Endothelial cell of umbilical vein (primary cell): ENCODE measurements at regions not wholly inside any gene's neighbourhood (a gene's known extent, or its start where the extent isn't known, plus 50 kb on each side); places are given as distances from the start of the nearest gene placed in this dataset.

Source experiments
- BruUV-seq: library from RNA; stranded (reverse); fragments of 400-500 nt; replicated peaks from 2 replicates; lab custom pipeline; 2021; lab: Mats Ljungman, UMichigan
- CTCF ChIA-PET: fragments of 300-600, 350-600 bp; sonication (Branson Sonifier 250); formaldehyde crosslinking; loops from one replicate; lab custom pipeline; 2021; ENCODE audit warnings: antibody characterized with exemption, inconsistent platforms; lab: Charles Lee
- POLR2A ChIA-PET: fragments of 300-600, 350-600 bp; sonication (Branson Sonifier 250); formaldehyde crosslinking; loops from one replicate; lab custom pipeline; 2021; ENCODE audit warnings: antibody characterized with exemption, inconsistent platforms; lab: Charles Lee
- DNase-seq: peaks from one replicate; pipeline ENCODE4 v3.0.0-alpha.2; 2011; ENCODE audit warnings: low read depth, low spot score
- FAIRE-seq: peaks from 2 replicates; lab custom pipeline; 2011; peaks lifted over from hg19 to GRCh38; lab: Jason Lieb, UNC
- H2AFZ ChIP-seq: 2 replicates; pipeline ENCODE4 v1.6.0; 2012; ENCODE audit warnings: low read depth, low read length, control low read depth, inconsistent platforms
- H3K27ac ChIP-seq: 2 replicates; pipeline ENCODE4 v1.5.1; 2011; ENCODE audit warnings: low read depth, mild to moderate bottlenecking, control low read depth, low read length, moderate library complexity; ENCODE audit not compliant: insufficient read depth
- H3K27me3 ChIP-seq, 2 experiments: 2 replicates each; pipeline versions ENCODE4 v1.6.0 to v1.6.1; 2011; ENCODE audit warnings: low read length in 2 of 2, mixed read lengths in 1 of 2; ENCODE audit not compliant: control insufficient read depth in 2 of 2, insufficient read depth in 2 of 2
- H3K36me3 ChIP-seq, 2 experiments: 2 replicates in 1 of 2; 3 replicates in 1 of 2; pipeline ENCODE4 v1.5.1; 2011; ENCODE audit warnings: low read length in 2 of 2, mild to moderate bottlenecking in 1 of 2, moderate library complexity in 1 of 2; ENCODE audit not compliant: control insufficient read depth in 2 of 2, insufficient read depth in 2 of 2; ENCODE audit errors: extremely low read depth in 1 of 2
- H3K4me1 ChIP-seq: 3 replicates; pipeline ENCODE4 v1.5.1; 2011; ENCODE audit warnings: mild to moderate bottlenecking, low read length; ENCODE audit not compliant: control insufficient read depth, insufficient read depth; ENCODE audit errors: extremely low read depth
- H3K4me2 ChIP-seq: 2 replicates; pipeline ENCODE4 v1.6.1; 2011; ENCODE audit warnings: low read length, control low read depth, mixed read lengths; ENCODE audit not compliant: insufficient read depth
- H3K4me3 ChIP-seq, 3 experiments: fragments of 200-600 bp in 1 of 3; sonication (generic), shearing (Covaris generic) in 1 of 3; replicated peaks in 1 of 3; 2 replicates each; pipeline ENCODE4 v1.5.1; 2011 to 2016; ENCODE audit warnings: control low read depth in 3 of 3, low read length in 3 of 3, mild to moderate bottlenecking in 2 of 3, inconsistent platforms in 1 of 3, low read depth in 1 of 3, moderate library complexity in 1 of 3; ENCODE audit not compliant: insufficient read depth in 1 of 3
- H3K79me2 ChIP-seq: 2 replicates; pipeline ENCODE4 v1.6.0; 2012; ENCODE audit warnings: low read length, inconsistent platforms; ENCODE audit not compliant: control insufficient read depth, insufficient read depth
- H3K9ac ChIP-seq: replicated peaks from 2 replicates; pipeline ENCODE3; 2011; ENCODE audit warnings: low read length, control low read depth; ENCODE audit not compliant: insufficient read depth; ENCODE audit errors: extremely low read depth
- H3K9me1 ChIP-seq: replicated peaks from 3 replicates; pipeline ENCODE4 v1.6.0; 2011; ENCODE audit warnings: mild to moderate bottlenecking, low read length; ENCODE audit not compliant: control insufficient read depth, insufficient read depth; ENCODE audit errors: extremely low read depth
- H3K9me3 ChIP-seq: replicated peaks from 2 replicates; pipeline ENCODE4 v1.5.1; 2012; ENCODE audit warnings: low read length, inconsistent platforms; ENCODE audit not compliant: control insufficient read depth, insufficient read depth
- H4K20me1 ChIP-seq: replicated peaks from 2 replicates; pipeline ENCODE3; 2011; ENCODE audit warnings: mild to moderate bottlenecking, low read length; ENCODE audit not compliant: control insufficient read depth, insufficient read depth; ENCODE audit errors: extremely low read depth
- CTCF ChIP-seq, 2 donors: IDR thresholded peaks; 1 replicate in 1 of 2; 2 replicates in 1 of 2; pipeline ENCODE4 v1.5.1; 2011; ENCODE audit warnings: low read length in 2 of 2, mild to moderate bottlenecking in 2 of 2, moderate library complexity in 2 of 2, control low read depth in 1 of 2, inconsistent platforms in 1 of 2, low read depth in 1 of 2; ENCODE audit not compliant: insufficient read depth in 1 of 2; ENCODE audit errors: extremely low read depth in 1 of 2
- FOS ChIP-seq: IDR thresholded peaks from 2 replicates; pipeline ENCODE4 v1.6.1; 2011; ENCODE audit warnings: mild to moderate bottlenecking, low read length, moderate library complexity, borderline replicate concordance; ENCODE audit not compliant: insufficient read depth
- GATA2 ChIP-seq: IDR thresholded peaks from 2 replicates; pipeline ENCODE4 v1.7.0; 2011; ENCODE audit warnings: low read depth, mild to moderate bottlenecking, moderate library complexity, mixed read lengths, low read length; ENCODE audit not compliant: insufficient read length, insufficient read depth
- JUN ChIP-seq: IDR thresholded peaks from 2 replicates; pipeline ENCODE4 v1.6.1; 2011; ENCODE audit warnings: borderline replicate concordance, low read depth; ENCODE audit not compliant: insufficient read length, insufficient read depth
- MAX ChIP-seq: IDR thresholded peaks from 2 replicates; pipeline ENCODE4 v1.6.1; 2011; ENCODE audit not compliant: insufficient read depth, insufficient read length
- MYC ChIP-seq: IDR thresholded peaks from one replicate; pipeline ENCODE4 v1.6.1; 2011; ENCODE audit warnings: mild to moderate bottlenecking, low read depth, low read length
- POLR2A ChIP-seq: IDR thresholded peaks from 2 replicates; pipeline ENCODE4 v1.6.1; 2012; ENCODE audit warnings: low read depth, mild to moderate bottlenecking, control low read depth, low read length
- POLR2AphosphoS5 ChIP-seq: IDR thresholded peaks from 2 replicates; pipeline ENCODE4 v1.6.1; 2012; ENCODE audit warnings: low read depth, mild to moderate bottlenecking, control low read depth, low read length, moderate library complexity; ENCODE audit not compliant: insufficient read depth
- dilution Hi-C: fragments of 300-500 bp; cut with MboI; formaldehyde crosslinking; loops from one replicate; pipeline ENCODE4 v1.15.0; 2019; ENCODE audit warnings: low sequenced_read_pairs; ENCODE audit not compliant: extremely low pct_ligation_motif_present
- intact Hi-C: fragments of 100-400 bp; cut with micrococcal nuclease; formaldehyde crosslinking; loops from one replicate; pipeline ENCODE4 v1.10.0; 2022

DNA sequence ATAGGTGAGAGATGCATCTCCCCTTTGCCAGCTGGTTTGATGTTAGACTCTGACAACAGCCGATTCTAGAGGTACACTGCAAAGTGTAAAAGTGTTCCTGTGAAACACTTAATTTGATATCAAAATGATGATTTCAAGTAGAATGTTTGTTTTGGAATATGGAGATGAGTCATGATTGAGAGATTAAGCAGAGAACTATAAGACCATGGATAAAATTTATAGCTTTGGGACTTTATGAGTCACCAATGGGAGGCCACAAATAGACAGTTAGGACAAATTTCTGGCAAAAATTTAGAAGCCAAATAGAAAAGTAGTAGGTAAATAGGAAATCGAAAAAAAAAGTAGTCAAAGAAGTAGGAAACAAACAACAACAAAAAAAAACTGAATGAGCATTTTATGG, 672.5 kb downstream of the NSUN3 start:
- H3K27ac ChIP-seq, result no peak overlapping the region
- intact Hi-C loops (no loop called here), dilution Hi-C loops (no loop called here)
- H2AFZ ChIP-seq, result no peak overlapping the region
- no peaks in the 10 kb centered on the region for H4K20me1 ChIP-seq
- H3K4me3 ChIP-seq, result no peak overlapping the region
- ChIA-PET CTCF (no interaction called here), POLR2A (no interaction called here)
- TF ChIP-seq CTCF (IDR thresholded peaks at IDR 0.05; ENCODE audit: extremely low read depth in 1 of 2, insufficient read depth in 1 of 2, low read depth in 1 of 2, low read length in 2 of 2), result no peak
- no peak for TF ChIP-seq MAX
- TF ChIP-seq FOS, result no peak
- TF ChIP-seq POLR2AphosphoS5, result no peak
- no peak for TF ChIP-seq JUN
- TF ChIP-seq GATA2, result no peak
- TF ChIP-seq MYC, result no peak
- no peak for TF ChIP-seq POLR2A
- H3K9me3 ChIP-seq, result no peaks in the 10 kb centered on the region
- H3K27me3 ChIP-seq, result no peaks in the 10 kb centered on the region
- no peaks in the 10 kb centered on the region for H3K36me3 ChIP-seq
- H3K9ac ChIP-seq, result no peak overlapping the region
- no peaks in the 10 kb centered on the region for H3K79me2 ChIP-seq
- no peaks in the 10 kb centered on the region for H3K4me1 ChIP-seq
- no peak overlapping the region for H3K4me2 ChIP-seq
- H3K9me1 ChIP-seq, result no peaks in the 10 kb centered on the region
- FAIRE-seq (no peak), DNase-seq (no peak)
- no TSS peak for BruUV-seq
